ENCODE measurements at regions not wholly inside any gene's neighbourhood (a gene's known extent, or its start where the extent isn't known, plus 50 kb on each side); places are given as distances from the start of the nearest gene placed in this dataset.

DNA sequence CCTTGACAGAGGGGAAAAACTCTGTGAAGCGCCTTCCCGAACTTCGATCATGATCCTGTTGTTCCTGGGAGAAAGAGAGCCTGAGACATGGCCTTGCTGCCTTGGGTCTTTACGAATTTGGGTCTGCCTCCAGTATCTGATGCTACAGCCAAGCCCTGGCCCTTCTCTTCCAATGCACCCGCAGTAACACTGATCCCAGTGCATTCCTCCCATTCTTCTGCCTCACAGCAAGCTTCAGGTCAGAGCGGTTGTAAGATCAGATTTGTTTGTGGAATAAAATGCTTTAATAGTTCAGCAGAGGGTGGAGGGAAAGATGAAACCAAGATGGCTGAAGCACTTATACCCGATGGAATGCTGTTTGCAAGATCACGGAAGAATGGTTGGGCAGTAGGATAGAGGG is 196.7 kb upstream of the SIX2 start:
- TF ChIP-seq POLR2A (IDR thresholded peaks at IDR 0.05) = no peak
- TF ChIP-seq, protein P1, sequence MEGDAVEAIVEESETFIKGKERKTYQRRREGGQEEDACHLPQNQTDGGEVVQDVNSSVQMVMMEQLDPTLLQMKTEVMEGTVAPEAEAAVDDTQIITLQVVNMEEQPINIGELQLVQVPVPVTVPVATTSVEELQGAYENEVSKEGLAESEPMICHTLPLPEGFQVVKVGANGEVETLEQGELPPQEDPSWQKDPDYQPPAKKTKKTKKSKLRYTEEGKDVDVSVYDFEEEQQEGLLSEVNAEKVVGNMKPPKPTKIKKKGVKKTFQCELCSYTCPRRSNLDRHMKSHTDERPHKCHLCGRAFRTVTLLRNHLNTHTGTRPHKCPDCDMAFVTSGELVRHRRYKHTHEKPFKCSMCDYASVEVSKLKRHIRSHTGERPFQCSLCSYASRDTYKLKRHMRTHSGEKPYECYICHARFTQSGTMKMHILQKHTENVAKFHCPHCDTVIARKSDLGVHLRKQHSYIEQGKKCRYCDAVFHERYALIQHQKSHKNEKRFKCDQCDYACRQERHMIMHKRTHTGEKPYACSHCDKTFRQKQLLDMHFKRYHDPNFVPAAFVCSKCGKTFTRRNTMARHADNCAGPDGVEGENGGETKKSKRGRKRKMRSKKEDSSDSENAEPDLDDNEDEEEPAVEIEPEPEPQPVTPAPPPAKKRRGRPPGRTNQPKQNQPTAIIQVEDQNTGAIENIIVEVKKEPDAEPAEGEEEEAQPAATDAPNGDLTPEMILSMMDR (IDR thresholded peaks at IDR 0.05) = no peak
- Histone ChIP-seq H3K4me3 (no peak overlapping the region), H3K4me1 (no peaks in the 10 kb centered on the region), H3K27me3 (no peaks in the 10 kb centered on the region), H3K36me3 (replicated peaks in 1 of 2; ENCODE audit: insufficient read depth in 1 of 2, low read depth in 2 of 2) (no peaks in the 10 kb centered on the region), H3K27ac (no peak overlapping the region), H3K9me3 (no peaks in the 10 kb centered on the region)
- ATAC-seq = no peak
- WGBS, 2 donors = 90 to 97% methylated on average over 8 of the region's 8 CpGs
- intact Hi-C loops (cut with DNase I) = no loop called here
- DNase-seq = no peak

DNA sequence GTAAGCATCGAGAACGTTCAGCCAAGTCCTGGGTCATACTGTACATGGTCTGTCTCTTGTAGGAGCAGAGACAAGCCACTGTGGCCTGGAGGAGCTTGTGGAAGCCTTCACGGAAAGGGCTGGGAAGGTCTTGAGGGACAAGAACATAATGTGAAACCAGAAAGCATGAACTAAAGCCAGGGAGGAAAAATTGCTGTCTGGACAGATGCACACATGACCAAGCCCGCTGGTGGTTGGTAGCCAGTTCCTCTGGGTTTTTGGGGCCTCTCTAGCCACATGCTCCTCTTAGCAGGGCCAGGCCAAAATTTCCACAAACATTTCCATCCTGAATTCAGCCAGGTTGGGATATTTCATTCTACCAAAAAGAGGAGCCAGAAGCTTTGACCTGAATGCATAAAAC is 196.2 kb upstream of the SIX2 start:
- no peak for ATAC-seq
- 85 to 89% methylated on average over 4 of the region's 4 CpGs for WGBS, 2 donors

DNA sequence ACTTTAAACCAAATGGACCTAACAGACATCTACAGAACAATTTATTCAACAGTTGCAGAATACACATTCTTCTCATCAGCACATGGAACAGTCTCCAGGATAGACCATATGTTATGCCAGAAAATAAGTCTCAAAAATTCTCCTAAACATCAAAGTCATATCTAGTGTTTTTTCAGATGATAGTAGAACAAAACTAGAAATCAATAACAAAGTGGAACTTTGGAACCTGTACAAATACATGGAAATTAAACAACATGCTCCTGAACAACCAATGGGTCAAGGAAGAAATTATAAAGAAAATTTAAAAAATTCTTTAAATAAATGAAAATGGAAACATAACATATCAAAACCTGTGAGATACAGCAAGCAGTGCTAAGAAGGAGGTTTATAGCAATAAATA is 194.1 kb upstream of the SIX2 start:
- TF ChIP-seq POLR2A (IDR thresholded peaks at IDR 0.05) = no peak
- intact Hi-C loops (cut with DNase I) = no loop called here
- H3K36me3 ChIP-seq (replicated peaks in 1 of 2; ENCODE audit: insufficient read depth in 1 of 2, low read depth in 2 of 2) = no peaks in the 10 kb centered on the region
- ATAC-seq (no peak), DNase-seq (no peak)
- H3K27me3 ChIP-seq = no peaks in the 10 kb centered on the region
- no peak overlapping the region for H3K27ac ChIP-seq
- no peaks in the 10 kb centered on the region for H3K4me1 ChIP-seq
- no peaks in the 10 kb centered on the region for H3K9me3 ChIP-seq
- H3K4me3 ChIP-seq = no peak overlapping the region

More for the DNA sequence above, 196.2 kb upstream of the SIX2 start:
- no peaks in the 10 kb centered on the region for H3K4me1 ChIP-seq
- no peak overlapping the region for H3K27ac ChIP-seq
- no peaks in the 10 kb centered on the region for H3K9me3 ChIP-seq
- no peak for DNase-seq
- no peak overlapping the region for H3K4me3 ChIP-seq
- intact Hi-C loops (cut with DNase I) = no loop called here
- no peaks in the 10 kb centered on the region for H3K36me3 ChIP-seq (replicated peaks in 1 of 2; ENCODE audit: insufficient read depth in 1 of 2, low read depth in 2 of 2)
- TF ChIP-seq, protein P1 (IDR thresholded peaks at IDR 0.05) = no peak
- no peak for TF ChIP-seq POLR2A (IDR thresholded peaks at IDR 0.05)
- no peaks in the 10 kb centered on the region for H3K27me3 ChIP-seq

DNA sequence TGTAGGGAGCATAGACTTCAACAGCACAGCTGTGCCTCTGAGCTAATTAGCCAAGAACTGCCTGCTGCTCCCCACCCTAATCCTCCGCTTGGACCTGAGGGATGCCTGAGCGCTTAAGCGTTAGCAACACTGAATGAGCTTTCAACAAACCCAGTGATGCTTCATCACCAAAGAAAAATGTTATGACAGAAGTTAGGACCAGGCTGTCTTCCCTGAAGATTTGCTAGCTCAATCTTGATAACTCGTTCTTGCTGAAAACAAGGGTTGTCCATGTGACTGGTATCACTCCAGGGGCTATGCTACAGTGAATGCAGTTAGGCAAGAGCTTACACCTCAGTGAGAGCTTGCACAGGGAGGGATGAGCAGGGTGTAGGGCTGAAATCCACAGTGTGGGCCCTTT is 190.7 kb upstream of the SIX2 start:
- H3K4me3 ChIP-seq = no peak overlapping the region
- no peaks in the 10 kb centered on the region for H3K4me1 ChIP-seq
- intact Hi-C loops (cut with DNase I) = no loop called here
- H3K27me3 ChIP-seq = no peaks in the 10 kb centered on the region
- H3K9me3 ChIP-seq = no peaks in the 10 kb centered on the region
- no peaks in the 10 kb centered on the region for H3K36me3 ChIP-seq (replicated peaks in 1 of 2; ENCODE audit: insufficient read depth in 1 of 2, low read depth in 2 of 2)
- H3K27ac ChIP-seq = no peak overlapping the region
- no peak for DNase-seq
- 85 to 96% methylated on average over 4 of the region's 4 CpGs for WGBS, 2 donors
- no peak for TF ChIP-seq POLR2A (IDR thresholded peaks at IDR 0.05)
- TF ChIP-seq, protein P1 (IDR thresholded peaks at IDR 0.05) = no peak
- no peak for ATAC-seq

DNA sequence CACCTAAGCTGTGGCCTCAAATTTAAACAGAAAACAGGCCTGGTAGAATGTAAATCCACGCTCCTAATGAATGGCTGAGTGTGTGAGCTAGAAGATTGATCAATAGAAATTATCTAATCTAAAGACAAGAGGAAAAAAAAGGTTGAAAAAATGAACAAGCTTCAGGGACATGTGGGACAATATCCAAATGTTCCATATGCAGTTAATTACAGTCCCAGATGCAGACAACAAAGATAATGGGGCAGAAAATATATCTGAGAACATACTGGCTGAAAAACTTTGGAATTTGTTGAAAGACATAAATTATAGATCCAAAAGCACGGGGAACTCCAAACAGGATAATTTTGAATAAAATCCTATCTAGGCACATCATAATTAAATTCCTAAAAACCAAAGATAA is 186.7 kb upstream of the SIX2 start:
- ATAC-seq = no peak

More for the DNA sequence above, 186.7 kb upstream of the SIX2 start:
- Histone ChIP-seq H3K27me3 (no peaks in the 10 kb centered on the region), H3K4me1 (no peaks in the 10 kb centered on the region), H3K27ac (no peak overlapping the region), H3K36me3 (replicated peaks in 1 of 2; ENCODE audit: insufficient read depth in 1 of 2, low read depth in 2 of 2) (no peaks in the 10 kb centered on the region), H3K4me3 (no peak overlapping the region), H3K9me3 (no peaks in the 10 kb centered on the region)
- WGBS, 2 donors = 72 to 75% methylated on average over 2 of the region's 2 CpGs
- intact Hi-C loops (cut with DNase I) = no loop called here
- TF ChIP-seq POLR2A (IDR thresholded peaks at IDR 0.05) = no peak
- TF ChIP-seq, protein P1 (IDR thresholded peaks at IDR 0.05) = no peak
- no peak for DNase-seq

Measured in body of pancreas (tissue), 4 donors.